H1 (cell line): ENCODE measurements at regions not wholly inside any gene's neighbourhood (a gene's known extent, or its start where the extent isn't known, plus 50 kb on each side); places are given as distances from the start of the nearest gene placed in this dataset.

Experiments
- CTCF ChIA-PET: fragments of 300-600 bp; sonication (Branson Sonifier 250); formaldehyde crosslinking; loops from one replicate; lab custom pipeline; 2021; ENCODE audit not compliant: partially characterized antibody; lab: Charles Lee
- POLR2A ChIA-PET: fragments of 300-600 bp; sonication (Branson Sonifier 250); formaldehyde crosslinking; loops from one replicate; lab custom pipeline; 2021; ENCODE audit warnings: inconsistent platforms; ENCODE audit not compliant: partially characterized antibody; lab: Charles Lee
- DNase-seq, 2 experiments: peaks; one replicate each; pipeline versions ENCODE4 v3.0.0 to v3.0.0-alpha.2; 2010 to 2022; ENCODE audit warnings: low spot score in 2 of 2, low read depth in 1 of 2, mixed read lengths in 1 of 2
- FAIRE-seq: peaks from 2 replicates; lab custom pipeline; 2011; peaks lifted over from hg19 to GRCh38; lab: Jason Lieb, UNC
- H2AFZ ChIP-seq: 2 replicates; pipeline ENCODE4 v1.8.1; 2012; ENCODE audit warnings: low read length, inconsistent platforms
- H2AK5ac ChIP-seq: 2 replicates; pipeline ENCODE4 v1.6.1; 2013; ENCODE audit warnings: low read depth, low read length
- H2BK120ac ChIP-seq: replicated peaks from 2 replicates; pipeline ENCODE3; 2013; ENCODE audit warnings: low read depth, low read length, inconsistent platforms
- H2BK12ac ChIP-seq: 2 replicates; pipeline ENCODE4 v1.6.1; 2013; ENCODE audit warnings: low read depth, low read length
- H2BK15ac ChIP-seq: 2 replicates; pipeline ENCODE4 v1.6.1; 2013; ENCODE audit warnings: low read length
- H2BK20ac ChIP-seq: 2 replicates; pipeline ENCODE4 v1.6.1; 2013; ENCODE audit warnings: low read length
- H2BK5ac ChIP-seq: 2 replicates; pipeline ENCODE4 v1.6.1; 2013; ENCODE audit warnings: low read depth, low read length
- H3K14ac ChIP-seq: 2 replicates; pipeline ENCODE4 v1.6.1; 2013; ENCODE audit warnings: inconsistent platforms; ENCODE audit not compliant: insufficient read length
- H3K18ac ChIP-seq: 2 replicates; pipeline ENCODE4 v1.6.1; 2013; ENCODE audit warnings: low read length; ENCODE audit errors: extremely low read depth
- H3K23ac ChIP-seq: 2 replicates; pipeline ENCODE4 v1.6.1; 2013; ENCODE audit warnings: inconsistent platforms; ENCODE audit not compliant: insufficient read length
- H3K23me2 ChIP-seq: 2 replicates; pipeline ENCODE4 v1.6.1; 2013; ENCODE audit warnings: low read depth, low read length
- H3K27ac ChIP-seq: 2 replicates; pipeline ENCODE4 v1.6.1; 2011; ENCODE audit warnings: low read depth, low read length, inconsistent platforms
- H3K27me3 ChIP-seq, 4 experiments: replicated peaks in 1 of 4; 1 replicate in 1 of 4; 2 replicates in 3 of 4; pipeline versions ENCODE4 v1.6.1 to v1.8.1; 2011 to 2013; ENCODE audit warnings: low read length in 3 of 4, mild to moderate bottlenecking in 3 of 4, inconsistent platforms in 2 of 4, mixed read lengths in 2 of 4, moderate library complexity in 1 of 4; ENCODE audit not compliant: control insufficient read depth in 3 of 4, insufficient read depth in 3 of 4; ENCODE audit errors: extremely low read depth in 1 of 4
- H3K36me3 ChIP-seq, 4 experiments: 2 replicates each; pipeline versions ENCODE4 v1.6.1 to v1.8.1; 2011 to 2013; ENCODE audit warnings: mild to moderate bottlenecking in 4 of 4, low read length in 3 of 4, moderate library complexity in 2 of 4, control low read depth in 1 of 4, inconsistent platforms in 1 of 4; ENCODE audit not compliant: insufficient read depth in 4 of 4, control insufficient read depth in 2 of 4
- H3K4ac ChIP-seq: replicated peaks from 2 replicates; pipeline ENCODE3; 2013; ENCODE audit warnings: low read length, low read depth, mixed read lengths, inconsistent platforms; ENCODE audit not compliant: insufficient read length
- H3K4me1 ChIP-seq, 4 experiments: replicated peaks in 1 of 4; 1 replicate in 1 of 4; 2 replicates in 3 of 4; pipeline versions ENCODE4 v1.6.1 to v1.8.1; 2011 to 2013; ENCODE audit warnings: low read length in 3 of 4, inconsistent platforms in 2 of 4, mixed read lengths in 1 of 4; ENCODE audit not compliant: insufficient read depth in 4 of 4, control insufficient read depth in 3 of 4
- H3K4me2 ChIP-seq, 2 experiments: 2 replicates each; pipeline versions ENCODE4 v1.6.1 to v1.8.1; 2011 to 2013; ENCODE audit warnings: low read depth in 2 of 2, low read length in 2 of 2, control low read depth in 1 of 2, inconsistent platforms in 1 of 2, mild to moderate bottlenecking in 1 of 2; ENCODE audit not compliant: insufficient read depth in 1 of 2
- H3K4me3 ChIP-seq, 4 experiments: fragments of 200-600, 300-600 bp in 1 of 4; sonication (generic), shearing (Covaris generic), sonication (Bioruptor Twin) in 1 of 4; 2 replicates each; pipeline versions ENCODE4 v1.5.1 to v1.8.1; 2011 to 2016; ENCODE audit warnings: low read length in 4 of 4, low read depth in 3 of 4, control low read depth in 2 of 4, inconsistent platforms in 2 of 4, mild to moderate bottlenecking in 2 of 4, mixed read lengths in 1 of 4, moderate library complexity in 1 of 4; ENCODE audit not compliant: insufficient read depth in 2 of 4; ENCODE audit errors: extremely low read depth in 1 of 4
- H3K56ac ChIP-seq: replicated peaks from 2 replicates; pipeline ENCODE3; 2013; ENCODE audit warnings: low read depth, mild to moderate bottlenecking, mixed read lengths, low read length, inconsistent platforms; ENCODE audit not compliant: insufficient read length
- H3K79me1 ChIP-seq: 2 replicates; pipeline ENCODE4 v1.6.1; 2013; ENCODE audit warnings: low read depth, low read length, control low read depth
- H3K79me2 ChIP-seq, 2 experiments: 2 replicates each; pipeline versions ENCODE4 v1.6.1 to v1.8.1; 2012 to 2013; ENCODE audit warnings: low read length in 2 of 2, mild to moderate bottlenecking in 2 of 2, inconsistent platforms in 1 of 2; ENCODE audit not compliant: insufficient read depth in 2 of 2, control insufficient read depth in 1 of 2
- H3K9ac ChIP-seq, 4 experiments: replicated peaks in 1 of 4; 1 replicate in 1 of 4; 2 replicates in 3 of 4; pipeline versions ENCODE4 v1.6.1 to v1.8.1; 2011 to 2013; ENCODE audit warnings: low read depth in 3 of 4, low read length in 3 of 4, control low read depth in 2 of 4, mild to moderate bottlenecking in 2 of 4, moderate library complexity in 2 of 4, inconsistent platforms in 1 of 4; ENCODE audit errors: extremely low read depth in 1 of 4
- H3K9me3 ChIP-seq, 2 experiments: 2 replicates each; pipeline versions ENCODE4 v1.6.1 to v1.8.1; 2012 to 2013; ENCODE audit warnings: mild to moderate bottlenecking in 2 of 2, moderate library complexity in 2 of 2, control low read depth in 1 of 2, inconsistent platforms in 1 of 2, low read depth in 1 of 2, low read length in 1 of 2, mixed read lengths in 1 of 2; ENCODE audit not compliant: insufficient read depth in 2 of 2
- H4K20me1 ChIP-seq, 2 experiments: replicated peaks in 1 of 2; 2 replicates each; pipeline versions ENCODE3 to v1.8.1; 2011 to 2013; ENCODE audit warnings: inconsistent platforms in 2 of 2, low read length in 2 of 2, mild to moderate bottlenecking in 1 of 2; ENCODE audit not compliant: insufficient read depth in 2 of 2, control insufficient read depth in 1 of 2
- H4K5ac ChIP-seq: 2 replicates; pipeline ENCODE4 v1.6.1; 2013; ENCODE audit warnings: low read length, low read depth, mixed read lengths, inconsistent platforms; ENCODE audit not compliant: insufficient read length
- H4K8ac ChIP-seq: 2 replicates; pipeline ENCODE4 v1.8.0; 2013; ENCODE audit warnings: mild to moderate bottlenecking, moderate library complexity, low read length, inconsistent platforms; ENCODE audit not compliant: insufficient read depth; ENCODE audit errors: extremely low read depth
- H4K91ac ChIP-seq: replicated peaks from 2 replicates; pipeline ENCODE3; 2013; ENCODE audit warnings: low read length, mixed read lengths, inconsistent platforms; ENCODE audit not compliant: insufficient read length
- CHD2 ChIP-seq: IDR thresholded peaks from 2 replicates; pipeline ENCODE4 v1.6.1; 2012; ENCODE audit warnings: low read length, improper control_type of control experiment
- EZH2 ChIP-seq: fragments of 200-600 bp; sonication (generic); IDR thresholded peaks from 2 replicates; pipeline ENCODE4 v1.7.1; 2012; ENCODE audit warnings: low read depth, mild to moderate bottlenecking, moderate library complexity, low read length, inconsistent platforms; ENCODE audit not compliant: severe bottlenecking
- MAFK ChIP-seq: IDR thresholded peaks from 2 replicates; pipeline ENCODE4 v1.6.1; 2012; ENCODE audit warnings: low read depth, mild to moderate bottlenecking, improper control_type of control experiment, low read length
- NRF1 ChIP-seq: IDR thresholded peaks from 2 replicates; pipeline ENCODE4 v1.6.1; 2011; ENCODE audit warnings: mild to moderate bottlenecking, low read depth, low read length, improper control_type of control experiment
- POLR2AphosphoS5 ChIP-seq: IDR thresholded peaks from 2 replicates; pipeline ENCODE4 v1.6.1; 2011; ENCODE audit warnings: low read depth, low read length
- TCF12 ChIP-seq: IDR thresholded peaks from 2 replicates; pipeline ENCODE4 v1.6.1; 2011; ENCODE audit warnings: low read depth, mild to moderate bottlenecking, low read length
- WGBS, 2 experiments: shearing (Covaris generic) in 1 of 2; methylation state at CpG; one replicate each; pipeline versions ENCODE4 v1.1.6 to v1.1.7; 2013 to 2015; ENCODE audit warnings: low lambda C conversion rate in 2 of 2, mixed read lengths in 2 of 2, inconsistent platforms in 1 of 2, low coverage in 1 of 2, missing lambda C conversion rate in 1 of 2; ENCODE audit not compliant: insufficient replicate concordance in 2 of 2, insufficient coverage in 1 of 2, insufficient read length in 1 of 2; ENCODE audit errors: extremely low coverage in 1 of 2, missing lambda C conversion rate in 1 of 2; 5-methylcytosine and 5-hydroxymethylcytosine counted together

GRCh38 chr3:106272302-106272701 lies 403.5 kb upstream of the CBLB start:
- H3K79me2 ChIP-seq, result no peaks in the 10 kb centered on the region
- no peaks in the 10 kb centered on the region for H3K27me3 ChIP-seq
- TF ChIP-seq CHD2 (no peak), EZH2 (no peak), NRF1 (no peak), MAFK (no peak), POLR2AphosphoS5 (no peak), TCF12 (no peak)
- no peaks in the 10 kb centered on the region for H3K36me3 ChIP-seq
- ChIA-PET POLR2A (no interaction called here), CTCF (interaction anchor here (0.5 kb wide), 1 partner anchor 612 kb away, joined by 5 read pairs; no protein-coding TSS in a partner anchor)
- no peak overlapping the region for H2AFZ ChIP-seq
- no peak overlapping the region for H3K18ac ChIP-seq
- H2BK12ac ChIP-seq, result no peak overlapping the region
- no peak overlapping the region for H4K8ac ChIP-seq
- H2AK5ac ChIP-seq, result no peak overlapping the region
- H3K56ac ChIP-seq, result no peak overlapping the region
- no peak overlapping the region for H2BK120ac ChIP-seq
- no peaks in the 10 kb centered on the region for H3K79me1 ChIP-seq
- no peak for DNase-seq
- no peak overlapping the region for H3K4ac ChIP-seq
- H4K5ac ChIP-seq, result no peak overlapping the region
- no peak overlapping the region for H2BK5ac ChIP-seq
- H4K91ac ChIP-seq, result no peak overlapping the region
- H3K9ac ChIP-seq, result no peak overlapping the region
- no peak overlapping the region for H3K4me2 ChIP-seq
- H2BK20ac ChIP-seq, result no peak overlapping the region
- no peaks in the 10 kb centered on the region for H3K23me2 ChIP-seq
- no peaks in the 10 kb centered on the region for H3K9me3 ChIP-seq
- no peak overlapping the region for H3K23ac ChIP-seq
- no peak overlapping the region for H3K14ac ChIP-seq
- no peak overlapping the region for H2BK15ac ChIP-seq
- no peaks in the 10 kb centered on the region for H3K4me1 ChIP-seq
- whole genome bisulfite sequencing, 2 experiments, result 90% methylated on average over 1 of the region's 1 CpG; no CpG with 5 or more reads in 1 of the 2 experiments
- H3K4me3 ChIP-seq, result no peak overlapping the region
- no peak for FAIRE-seq
- H4K20me1 ChIP-seq, result no peaks in the 10 kb centered on the region
- H3K27ac ChIP-seq, result no peak overlapping the region
